ENCODE measurements at regions not wholly inside any gene's neighbourhood (a gene's known extent, or its start where the extent isn't known, plus 50 kb on each side); places are given as distances from the start of the nearest gene placed in this dataset.
"Not testable (repeated sequence)": the region's sequence is repeated elsewhere in the genome, so short reads cannot be mapped to it uniquely, and the experiment has no call there.

GRCh38 chr14:30016002-30016401 lies 88.4 kb upstream of the PRKD1 start:
- Mint-ChIP-seq H3K27me3 (ENCODE audit: unreplicated experiment) (no peaks in the 10 kb centered on the region), H3K4me3 (ENCODE audit: unreplicated experiment) (no peak overlapping the region), H3K4me1 (ENCODE audit: low read depth, unreplicated experiment) (no peaks in the 10 kb centered on the region), H3K27ac (ENCODE audit: unreplicated experiment) (no peak overlapping the region), H3K36me3 (ENCODE audit: unreplicated experiment) (no peaks in the 10 kb centered on the region), H3K9me3 (ENCODE audit: unreplicated experiment) (peaks cover 4% of the 10 kb centered on the region)
- TF ChIP-seq CTCF (IDR thresholded peaks at IDR 0.05; ENCODE audit: partially characterized antibody, unreplicated experiment) = no peak
- no peak for DNase-seq

- H3K27ac Mint-ChIP-seq (ENCODE audit: unreplicated experiment) = no peak overlapping the region
- no peaks in the 10 kb centered on the region for H3K4me1 Mint-ChIP-seq (ENCODE audit: low read depth, unreplicated experiment)
- no peak overlapping the region for H3K4me3 Mint-ChIP-seq (ENCODE audit: unreplicated experiment)
- no peak for DNase-seq
- TF ChIP-seq CTCF (IDR thresholded peaks at IDR 0.05; ENCODE audit: partially characterized antibody, unreplicated experiment) = no peak
- no peaks in the 10 kb centered on the region for H3K27me3 Mint-ChIP-seq (ENCODE audit: unreplicated experiment)
- peaks cover 4% of the 10 kb centered on the region for H3K9me3 Mint-ChIP-seq (ENCODE audit: unreplicated experiment)
- H3K36me3 Mint-ChIP-seq (ENCODE audit: unreplicated experiment) = no peaks in the 10 kb centered on the region
These were observed 89.8 kb upstream of the PRKD1 start for GRCh38 chr14:30017370-30017993.

- no peak for DNase-seq
- no peak for TF ChIP-seq CTCF (IDR thresholded peaks at IDR 0.05; ENCODE audit: partially characterized antibody, unreplicated experiment)
- H3K9me3 Mint-ChIP-seq (ENCODE audit: unreplicated experiment) = peaks cover 3% of the 10 kb centered on the region
- H3K27me3 Mint-ChIP-seq (ENCODE audit: unreplicated experiment) = no peaks in the 10 kb centered on the region
- H3K36me3 Mint-ChIP-seq (ENCODE audit: unreplicated experiment) = no peaks in the 10 kb centered on the region
- H3K4me3 Mint-ChIP-seq (ENCODE audit: unreplicated experiment) = no peak overlapping the region
- H3K4me1 Mint-ChIP-seq (ENCODE audit: low read depth, unreplicated experiment) = no peaks in the 10 kb centered on the region
- no peak overlapping the region for H3K27ac Mint-ChIP-seq (ENCODE audit: unreplicated experiment)
These were observed 92.6 kb upstream of the PRKD1 start for GRCh38 chr14:30020271-30020670.

- no peaks in the 10 kb centered on the region for H3K36me3 Mint-ChIP-seq (ENCODE audit: unreplicated experiment)
- no peak overlapping the region for H3K4me3 Mint-ChIP-seq (ENCODE audit: unreplicated experiment)
- H3K4me1 Mint-ChIP-seq (ENCODE audit: low read depth, unreplicated experiment) = no peaks in the 10 kb centered on the region
- TF ChIP-seq CTCF (IDR thresholded peaks at IDR 0.05; ENCODE audit: partially characterized antibody, unreplicated experiment) = no peak
- no peak overlapping the region for H3K27ac Mint-ChIP-seq (ENCODE audit: unreplicated experiment)
- peaks cover 2% of the 10 kb centered on the region for H3K9me3 Mint-ChIP-seq (ENCODE audit: unreplicated experiment)
- H3K27me3 Mint-ChIP-seq (ENCODE audit: unreplicated experiment) = no peaks in the 10 kb centered on the region
- no peak for DNase-seq
These were observed 93.0 kb upstream of the PRKD1 start for GRCh38 chr14:30020687-30021086.

- not testable (repeated sequence) for DNase-seq; H3K9me3 Mint-ChIP-seq (ENCODE audit: unreplicated experiment); H3K4me3 Mint-ChIP-seq (ENCODE audit: unreplicated experiment); H3K36me3 Mint-ChIP-seq (ENCODE audit: unreplicated experiment); H3K27ac Mint-ChIP-seq (ENCODE audit: unreplicated experiment); H3K27me3 Mint-ChIP-seq (ENCODE audit: unreplicated experiment); H3K4me1 Mint-ChIP-seq (ENCODE audit: low read depth, unreplicated experiment)
These were observed 95.7 kb upstream of the PRKD1 start for GRCh38 chr14:30023350-30023749.

All from glutamatergic neuron (in vitro differentiated cells).